Central memory CD4-positive, alpha-beta T cell (primary cell): ENCODE measurements at regions not wholly inside any gene's neighbourhood (a gene's known extent, or its start where the extent isn't known, plus 50 kb on each side); places are given as distances from the start of the nearest gene placed in this dataset.

Experiments
- DNase-seq: peaks from one replicate; pipeline ENCODE4 v3.0.0; 2022

- no peak for DNase-seq
Observed at GRCh38 chr1:98277118-98277517, 356.3 kb upstream of the DPYD start.

- DNase-seq, result no peak
Observed at GRCh38 chr1:98276514-98276913, 355.7 kb upstream of the DPYD start.

GRCh38 chr1:98268316-98268715 is 347.5 kb upstream of the DPYD start:
- DNase-seq, result no peak

GRCh38 chr1:98267423-98267822 is 346.6 kb upstream of the DPYD start:
- DNase-seq, result no peak

- DNase-seq, result no peak
Observed at GRCh38 chr1:98264727-98265126, 343.9 kb upstream of the DPYD start.

- no peak for DNase-seq
Observed at GRCh38 chr1:98260839-98261238, 340.0 kb upstream of the DPYD start.

- no peak for DNase-seq
Observed at GRCh38 chr1:98260412-98260811, 339.6 kb upstream of the DPYD start.

GRCh38 chr1:98256700-98257099 is 335.9 kb upstream of the DPYD start:
- DNase-seq, result no peak

- DNase-seq, result no peak
Observed at GRCh38 chr1:98253145-98253544, 332.3 kb upstream of the DPYD start.

- no peak for DNase-seq
Observed at GRCh38 chr1:98251497-98251896, 330.7 kb upstream of the DPYD start.

GRCh38 chr1:98232678-98233077 is 311.8 kb upstream of the DPYD start:
- no peak for DNase-seq

- no peak for DNase-seq
Observed at GRCh38 chr1:98222706-98223105, 301.9 kb upstream of the DPYD start.

- no peak for DNase-seq
Observed at GRCh38 chr1:98221923-98222322, 301.1 kb upstream of the DPYD start.

GRCh38 chr1:98217601-98218000 is 296.8 kb upstream of the DPYD start:
- no peak for DNase-seq

- DNase-seq, result no peak
Observed at GRCh38 chr1:98216304-98216703, 295.5 kb upstream of the DPYD start.

- DNase-seq, result no peak
Observed at GRCh38 chr1:98211271-98211845, 290.5 kb upstream of the DPYD start.

GRCh38 chr1:98210563-98210962 is 289.7 kb upstream of the DPYD start:
- DNase-seq, result no peak

- DNase-seq, result no peak
Observed at GRCh38 chr1:98210064-98210463, 289.2 kb upstream of the DPYD start.

- DNase-seq, result no peak
Observed at GRCh38 chr1:98205291-98206017, 284.6 kb upstream of the DPYD start.

GRCh38 chr1:98203466-98203865 is 282.6 kb upstream of the DPYD start:
- no peak for DNase-seq

- no peak for DNase-seq
Observed at GRCh38 chr1:98201666-98202081, 280.8 kb upstream of the DPYD start.

- DNase-seq, result no peak
Observed at GRCh38 chr1:98197356-98197755, 276.5 kb upstream of the DPYD start.

GRCh38 chr1:98196012-98196411 is 275.2 kb upstream of the DPYD start:
- DNase-seq, result no peak

- DNase-seq, result no peak
Observed at GRCh38 chr1:98188774-98189173, 267.9 kb upstream of the DPYD start.

GRCh38 chr1:98184856-98185255 is 264.0 kb upstream of the DPYD start:
- DNase-seq, result no peak
